HepG2 (cell line): ENCODE measurements at regions not wholly inside any gene's neighbourhood (a gene's known extent, or its start where the extent isn't known, plus 50 kb on each side); places are given as distances from the start of the nearest gene placed in this dataset.

ENCODE experiments used
- ATAC-seq: fragments of 200-7000 bp; cut with Tn5 transposase; 3 replicates; pipeline ENCODE4 v1.9.1; 2020; ENCODE audit warnings: mild to moderate bottlenecking, moderate library complexity
- BruUV-seq: library from RNA; stranded (reverse); fragments of 400-500 nt; replicated peaks from 2 replicates; lab custom pipeline; 2021; lab: Mats Ljungman, UMichigan
- CTCF ChIA-PET: fragments of 300-600 bp; formaldehyde crosslinking; extraction: SDS; loops from one replicate; lab custom pipeline; 2021; ENCODE audit warnings: low total read pairs, inconsistent platforms, low intra/inter-chr PET ratio; lab: Yijun Ruan, JAX
- POLR2A ChIA-PET: fragments of 350-600 bp; sonication (Branson Sonifier 250); formaldehyde crosslinking; loops from one replicate; lab custom pipeline; 2020; ENCODE audit warnings: antibody characterized with exemption, inconsistent platforms; lab: Yijun Ruan, JAX
- DNase-seq: peaks from one replicate; pipeline ENCODE4 v3.0.0-alpha.2; 2015; ENCODE audit warnings: low spot score
- FAIRE-seq: peaks from 3 replicates; lab custom pipeline; 2011; peaks lifted over from hg19 to GRCh38; lab: Jason Lieb, UNC
- H2AFZ ChIP-seq: one replicate; pipeline ENCODE4 v1.6.1; 2011; ENCODE audit warnings: low read length, inconsistent platforms
- H3K27ac ChIP-seq: fragments of 300-600 bp; 3 replicates; pipeline ENCODE4 v1.8.0; 2011; ENCODE audit warnings: mixed run types, mild to moderate bottlenecking, mixed read lengths, low read length, inconsistent platforms; ENCODE audit not compliant: insufficient read depth; ENCODE audit errors: extremely low read length
- H3K27me3 ChIP-seq, 2 experiments: fragments of 200-600 bp in 1 of 2; 2 replicates in 1 of 2; 3 replicates in 1 of 2; pipeline versions ENCODE4 v1.6.0 to v1.8.0; 2011; ENCODE audit warnings: low read length in 2 of 2, mild to moderate bottlenecking in 2 of 2, moderate library complexity in 2 of 2, inconsistent platforms in 1 of 2; ENCODE audit not compliant: insufficient read depth in 2 of 2, control insufficient read depth in 1 of 2
- H3K36me3 ChIP-seq, 2 experiments: fragments of 200-600 bp in 1 of 2; replicated peaks in 1 of 2; 2 replicates in 1 of 2; 3 replicates in 1 of 2; pipeline versions ENCODE4 v1.5.1 to v1.8.0; 2011; ENCODE audit warnings: low read length in 2 of 2, inconsistent platforms in 1 of 2; ENCODE audit not compliant: insufficient read depth in 2 of 2, control insufficient read depth in 1 of 2
- H3K4me1 ChIP-seq: 2 replicates; pipeline ENCODE4 v1.5.1; 2012; ENCODE audit warnings: low read length, inconsistent platforms; ENCODE audit not compliant: insufficient read depth
- H3K4me2 ChIP-seq: 2 replicates; pipeline ENCODE4 v1.6.0; 2011; ENCODE audit warnings: low read depth, low read length, inconsistent platforms
- H3K4me3 ChIP-seq, 3 experiments: fragments of 200-600 bp in 1 of 3; sonication (generic), shearing (Covaris generic) in 1 of 3; replicated peaks in 1 of 3; 2 replicates each; pipeline ENCODE4 v1.5.1; 2011 to 2016; ENCODE audit warnings: low read length in 3 of 3, inconsistent platforms in 2 of 3, low read depth in 2 of 3, mild to moderate bottlenecking in 2 of 3, control low read depth in 1 of 3, mixed read lengths in 1 of 3; ENCODE audit not compliant: insufficient read depth in 1 of 3
- H3K79me2 ChIP-seq: one replicate; pipeline ENCODE4 v1.6.1; 2011; ENCODE audit warnings: low read length, inconsistent platforms; ENCODE audit not compliant: insufficient read depth
- H3K9ac ChIP-seq: 2 replicates; pipeline ENCODE4 v1.6.0; 2011; ENCODE audit warnings: mild to moderate bottlenecking, low read depth, low read length, inconsistent platforms; ENCODE audit not compliant: insufficient read depth
- H3K9me3 ChIP-seq: 2 replicates; pipeline ENCODE4 v1.5.1; 2012; ENCODE audit warnings: mild to moderate bottlenecking, low read length
- H4K20me1 ChIP-seq: 2 replicates; pipeline ENCODE4 v1.6.0; 2011; ENCODE audit warnings: inconsistent platforms, mild to moderate bottlenecking, low read length, moderate library complexity; ENCODE audit not compliant: insufficient read depth
- ARNT ChIP-seq: fragments of 450-650 bp; IDR thresholded peaks from 2 replicates; pipeline ENCODE4 v1.6.1; 2017
- DZIP1 ChIP-seq: sonication (generic); formaldehyde crosslinking; IDR thresholded peaks from 2 replicates; pipeline ENCODE4 v1.5.0; 2020; ENCODE audit warnings: mild to moderate bottlenecking, missing genetic modification reagents
- E2F5 ChIP-seq: sonication (generic); formaldehyde crosslinking; conservative IDR thresholded peaks from 2 replicates; pipeline ENCODE4 v1.4.0; 2020; ENCODE audit warnings: missing genetic modification reagents
- MBD4 ChIP-seq: IDR thresholded peaks from 2 replicates; pipeline ENCODE4 v1.6.1; 2012; ENCODE audit warnings: low read length, inconsistent platforms, borderline replicate concordance
- MYNN ChIP-seq: sonication (generic); formaldehyde crosslinking; IDR thresholded peaks from 2 replicates; pipeline ENCODE4 v1.4.0; 2020; ENCODE audit warnings: mild to moderate bottlenecking, low read depth, missing genetic modification reagents
- NFIC ChIP-seq: IDR thresholded peaks from 2 replicates; pipeline ENCODE4 v1.6.1; 2012; ENCODE audit warnings: mild to moderate bottlenecking, low read length, inconsistent platforms
- PHF20 ChIP-seq: sonication (generic); formaldehyde crosslinking; IDR thresholded peaks from 2 replicates; pipeline ENCODE4 v1.5.0; 2020; ENCODE audit warnings: mild to moderate bottlenecking, missing genetic modification reagents
- ZFP41 ChIP-seq: sonication (generic); formaldehyde crosslinking; IDR thresholded peaks from 2 replicates; pipeline ENCODE4 v1.4.0; 2020; ENCODE audit warnings: mild to moderate bottlenecking, missing genetic modification reagents, borderline replicate concordance
- ZNF160 ChIP-seq: sonication (generic); formaldehyde crosslinking; IDR thresholded peaks from 2 replicates; pipeline ENCODE4 v1.8.0; 2022; ENCODE audit warnings: mild to moderate bottlenecking, inconsistent platforms, missing genetic modification reagents
- WGBS: methylation state at CpG from one replicate; pipeline ENCODE4 v1.1.6; 2017; ENCODE audit warnings: low lambda C conversion rate; 5-methylcytosine and 5-hydroxymethylcytosine counted together
- in situ Hi-C: cut with HindIII; loops from 2 replicates; pipeline ENCODE4 v1.10.0; 2017; ENCODE audit warnings: low pct_unique_long_range_greater_than_20kb; ENCODE audit not compliant: extremely low pct_ligation_motif_present
- intact Hi-C: fragments of 100-400 bp; cut with micrococcal nuclease; formaldehyde crosslinking; loops from one replicate; pipeline ENCODE4 v1.10.0; 2022; ENCODE audit not compliant: unreplicated experiment

- H3K4me1 ChIP-seq = no peaks in the 10 kb centered on the region
- H3K27me3 ChIP-seq = no peaks in the 10 kb centered on the region
- H3K27ac ChIP-seq = no peak overlapping the region
- ChIA-PET POLR2A (no interaction called here), CTCF (no interaction called here)
- WGBS = 3% methylated on average over 1 of the region's 1 CpG
- H2AFZ ChIP-seq = no peak overlapping the region
- no TSS peak for BruUV-seq
- H3K9me3 ChIP-seq = peaks cover 16% of the 10 kb centered on the region
- ATAC-seq (no peak), DNase-seq (no peak), FAIRE-seq (no peak)
- no peak overlapping the region for H3K9ac ChIP-seq
- H3K4me3 ChIP-seq = no peak overlapping the region
- no peaks in the 10 kb centered on the region for H3K79me2 ChIP-seq
- intact Hi-C loops (no loop called here), in situ Hi-C loops (no loop called here)
- H3K36me3 ChIP-seq = no peaks in the 10 kb centered on the region
- no peak for TF ChIP-seq MYNN (CRISPR knock-in tag)
- no peak for TF ChIP-seq E2F5
- no peak for TF ChIP-seq ARNT
- no peak for TF ChIP-seq ZNF160 (CRISPR knock-in tag)
- no peak for TF ChIP-seq NFIC
- TF ChIP-seq DZIP1 = no peak
- no peak for TF ChIP-seq ZFP41
- TF ChIP-seq MBD4 = no peak
- TF ChIP-seq PHF20 (CRISPR knock-in tag) = no peak
- no peaks in the 10 kb centered on the region for H4K20me1 ChIP-seq
- no peak overlapping the region for H3K4me2 ChIP-seq
These were observed 231.0 kb downstream of the ALG10B start for GRCh38 chr12:38547586-38547985.
